CD14-positive monocyte (primary cell): ENCODE measurements at regions not wholly inside any gene's neighbourhood (a gene's known extent, or its start where the extent isn't known, plus 50 kb on each side); places are given as distances from the start of the nearest gene placed in this dataset.

Source experiments
- DNase-seq, 3 donors: peaks; one replicate each; pipeline ENCODE4 v3.0.0-alpha.2; 2011 to 2022
- H2AFZ ChIP-seq: 2 replicates; pipeline ENCODE4 v1.6.0; 2012; ENCODE audit warnings: mild to moderate bottlenecking, low read depth, low read length, inconsistent platforms; ENCODE audit not compliant: insufficient read depth, poor library complexity, severe bottlenecking
- H3K27ac ChIP-seq, 2 donors: 1 replicate in 1 of 2; 2 replicates in 1 of 2; pipeline ENCODE4 v1.5.1; 2012 to 2013; ENCODE audit warnings: low read length in 2 of 2, control low read depth in 1 of 2, inconsistent platforms in 1 of 2, low read depth in 1 of 2, mild to moderate bottlenecking in 1 of 2
- H3K27me3 ChIP-seq, 2 donors: one replicate each; pipeline versions ENCODE4 v1.6.0 to v1.6.1; 2011 to 2013; ENCODE audit warnings: low read length in 2 of 2; ENCODE audit not compliant: control insufficient read depth in 2 of 2, insufficient read depth in 2 of 2
- H3K36me3 ChIP-seq, 2 donors: replicated peaks in 1 of 2; 1 replicate in 1 of 2; 2 replicates in 1 of 2; pipeline versions ENCODE4 v1.5.1 to v1.6.1; 2012 to 2013; ENCODE audit warnings: low read length in 2 of 2, control low read depth in 1 of 2, inconsistent platforms in 1 of 2, mild to moderate bottlenecking in 1 of 2; ENCODE audit not compliant: insufficient read depth in 2 of 2, control insufficient read depth in 1 of 2
- H3K4me1 ChIP-seq, 2 donors: 1 replicate in 1 of 2; 2 replicates in 1 of 2; pipeline versions ENCODE4 v1.5.1 to v1.6.1; 2012 to 2013; ENCODE audit warnings: low read length in 2 of 2, control low read depth in 1 of 2, inconsistent platforms in 1 of 2, mild to moderate bottlenecking in 1 of 2, moderate library complexity in 1 of 2; ENCODE audit not compliant: insufficient read depth in 2 of 2, control insufficient read depth in 1 of 2
- H3K4me2 ChIP-seq: replicated peaks from 2 replicates; pipeline ENCODE3; 2012; ENCODE audit warnings: low read length, moderate library complexity, mild to moderate bottlenecking; ENCODE audit not compliant: poor library complexity, severe bottlenecking; ENCODE audit errors: extremely low read depth
- H3K4me3 ChIP-seq, 3 experiments: fragments of 200-600 bp in 1 of 3; sonication (generic) in 1 of 3; replicated peaks in 1 of 3; 1 replicate in 2 of 3; 2 replicates in 1 of 3; pipeline ENCODE4 v1.5.1; 2011 to 2013; ENCODE audit warnings: low read length in 3 of 3, mild to moderate bottlenecking in 3 of 3, control low read depth in 2 of 3, low read depth in 2 of 3, inconsistent platforms in 1 of 3, moderate library complexity in 1 of 3
- H3K79me2 ChIP-seq: 2 replicates; pipeline ENCODE4 v1.6.0; 2012; ENCODE audit warnings: mild to moderate bottlenecking, control low read depth, inconsistent platforms, low read length, moderate library complexity; ENCODE audit not compliant: insufficient read depth
- H3K9ac ChIP-seq: 2 replicates; pipeline ENCODE4 v1.6.0; 2017; ENCODE audit warnings: low read length, mild to moderate bottlenecking; ENCODE audit not compliant: insufficient read depth, poor library complexity, severe bottlenecking
- H3K9me3 ChIP-seq, 2 donors: replicated peaks in 1 of 2; 1 replicate in 1 of 2; 2 replicates in 1 of 2; pipeline versions ENCODE4 v1.5.1 to v1.6.1; 2012 to 2013; ENCODE audit warnings: low read length in 2 of 2, control low read depth in 1 of 2; ENCODE audit not compliant: control insufficient read depth in 1 of 2, insufficient read depth in 1 of 2
- H4K20me1 ChIP-seq: 2 replicates; pipeline ENCODE4 v1.6.0; 2012; ENCODE audit warnings: mild to moderate bottlenecking, low read length, control low read depth, moderate library complexity; ENCODE audit not compliant: insufficient read depth
- H3K27ac Mint-ChIP-seq, 7 donors: one replicate each; pipeline ENCODE4 v1.8.0; 2020; ENCODE audit warnings: mild to moderate bottlenecking in 7 of 7, mixed read lengths in 7 of 7, moderate library complexity in 6 of 7, inconsistent platforms in 2 of 7
- H3K27me3 Mint-ChIP-seq, 3 donors: one replicate each; pipeline ENCODE4 v1.8.0; 2021 to 2022; ENCODE audit warnings: low read depth in 3 of 3, mild to moderate bottlenecking in 3 of 3, mixed read lengths in 3 of 3, moderate library complexity in 3 of 3, inconsistent platforms in 1 of 3
- H3K36me3 Mint-ChIP-seq, 2 donors: one replicate each; pipeline ENCODE4 v1.8.0; 2020; ENCODE audit warnings: mixed read lengths in 2 of 2, inconsistent platforms in 1 of 2, mild to moderate bottlenecking in 1 of 2
- H3K4me1 Mint-ChIP-seq: one replicate; pipeline ENCODE4 v1.8.0; 2020; ENCODE audit warnings: mild to moderate bottlenecking, mixed read lengths
- H3K4me3 Mint-ChIP-seq, 2 donors: one replicate each; pipeline ENCODE4 v1.8.0; 2020; ENCODE audit warnings: mild to moderate bottlenecking in 2 of 2, mixed read lengths in 2 of 2, moderate library complexity in 1 of 2
- H3K9me3 Mint-ChIP-seq, 7 donors: one replicate each; pipeline ENCODE4 v1.8.0; 2020 to 2022; ENCODE audit warnings: mixed read lengths in 7 of 7, mild to moderate bottlenecking in 6 of 7, moderate library complexity in 6 of 7, inconsistent platforms in 2 of 7
- CTCF ChIP-seq: fragments of 200-600 bp; IDR thresholded peaks from one replicate; pipeline ENCODE4 v1.8.0; 2022; ENCODE audit warnings: antibody characterized with exemption, mild to moderate bottlenecking
- WGBS: methylation state at CpG from one replicate; pipeline ENCODE4 v1.1.5; 2013; ENCODE audit warnings: missing lambda C conversion rate; ENCODE audit not compliant: insufficient coverage; 5-methylcytosine and 5-hydroxymethylcytosine counted together
- intact Hi-C, 2 donors: fragments of 100-400 bp; cut with micrococcal nuclease; formaldehyde crosslinking; loops; one replicate each; pipeline versions ENCODE4 v1.15.0 to v1.15.1; 2023

DNA sequence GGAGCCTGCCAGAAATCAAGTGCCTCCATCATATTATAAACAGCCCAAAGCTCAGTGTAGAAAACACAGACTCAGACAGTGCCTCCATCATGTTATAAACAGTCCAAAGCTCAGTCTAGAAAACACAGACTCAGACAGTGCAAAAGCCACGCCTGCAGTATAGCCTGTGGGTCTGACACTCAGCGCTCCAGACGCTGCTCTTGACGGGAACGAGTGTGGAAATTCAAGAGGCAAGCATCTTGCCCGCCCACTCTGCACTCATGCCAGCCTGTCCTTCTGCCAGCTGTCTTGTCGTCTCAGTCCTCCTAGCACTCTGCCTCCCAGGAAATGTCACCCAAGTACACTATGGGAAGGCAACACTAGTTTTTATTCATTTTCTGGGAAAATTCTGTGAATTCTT lies 274.2 kb upstream of the CDH4 start:
- Mint-ChIP-seq H3K27me3 (peaks cover 0 to 4% (median 2%) of the 10 kb centered on the region in 3 donors), H3K9me3 (peaks cover 0 to 19% (median 5%) of the 10 kb centered on the region in 7 donors), H3K4me1 (no peaks in the 10 kb centered on the region), H3K27ac (no peak overlapping the region), H3K36me3 (no peaks in the 10 kb centered on the region), H3K4me3 (no peak overlapping the region)
- Histone ChIP-seq H3K36me3 (no peaks in the 10 kb centered on the region), H2AFZ (no peak overlapping the region), H3K4me2 (no peak overlapping the region), H3K79me2 (no peaks in the 10 kb centered on the region), H3K9ac (no peak overlapping the region), H3K27me3 (no peaks in the 10 kb centered on the region), H3K4me1 (no peaks in the 10 kb centered on the region), H3K9me3 (peaks cover 12 to 14% of the 10 kb centered on the region in 2 donors), H3K27ac (no peak overlapping the region), H4K20me1 (no peaks in the 10 kb centered on the region), H3K4me3 (no peak overlapping the region)
- no peak for DNase-seq
- 97% methylated on average over 4 of the region's 7 CpGs for WGBS
- intact Hi-C loops = no loop called here
- no peak for TF ChIP-seq CTCF

DNA sequence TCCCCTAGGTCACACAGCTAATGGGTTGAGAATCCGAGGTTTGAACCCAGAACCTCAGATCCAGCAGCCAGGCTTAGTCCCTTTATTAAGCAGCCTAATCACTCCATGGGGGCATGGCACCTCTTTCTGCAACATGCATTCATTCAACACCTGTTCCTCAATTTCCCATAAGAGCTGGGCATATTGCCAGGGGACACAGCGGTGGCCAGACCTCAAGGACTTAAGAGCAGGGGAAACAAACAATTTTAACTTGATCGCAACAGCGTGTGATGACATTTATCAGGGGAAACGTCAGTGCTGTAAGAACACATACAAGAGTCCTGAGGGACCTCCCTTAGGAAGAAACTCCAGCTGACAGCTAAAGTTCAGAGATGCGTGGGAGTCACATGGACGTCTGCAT lies 267.4 kb upstream of the CDH4 start:
- Mint-ChIP-seq H3K27ac (no peak overlapping the region), H3K27me3 (peaks cover 0 to 3% (median 2%) of the 10 kb centered on the region in 3 donors), H3K36me3 (no peaks in the 10 kb centered on the region), H3K9me3 (peaks cover 0 to 15% (median 5%) of the 10 kb centered on the region in 7 donors), H3K4me1 (no peaks in the 10 kb centered on the region), H3K4me3 (no peak overlapping the region)
- DNase-seq = no peak
- TF ChIP-seq CTCF = no peak
- no peak overlapping the region for H3K4me3 ChIP-seq
- H4K20me1 ChIP-seq = no peaks in the 10 kb centered on the region
- no peak overlapping the region for H3K4me2 ChIP-seq
- H2AFZ ChIP-seq = no peak overlapping the region
- intact Hi-C loops = no loop called here
- 77% methylated on average over 7 of the region's 7 CpGs for WGBS
- H3K36me3 ChIP-seq = no peaks in the 10 kb centered on the region
- no peaks in the 10 kb centered on the region for H3K79me2 ChIP-seq
- no peaks in the 10 kb centered on the region for H3K27me3 ChIP-seq
- no peaks in the 10 kb centered on the region for H3K4me1 ChIP-seq
- peaks cover 2 to 5% of the 10 kb centered on the region in 2 donors for H3K9me3 ChIP-seq
- no peak overlapping the region for H3K9ac ChIP-seq
- no peak overlapping the region for H3K27ac ChIP-seq
